IMR-90 (cell line): ENCODE measurements at regions not wholly inside any gene's neighbourhood (a gene's known extent, or its start where the extent isn't known, plus 50 kb on each side); places are given as distances from the start of the nearest gene placed in this dataset.

Experiments
- ATAC-seq: fragments of 200-7000 bp; cut with Tn5 transposase; 2 replicates; pipeline ENCODE4 v1.9.1; 2020; ENCODE audit warnings: low read depth, mild to moderate bottlenecking, moderate library complexity
- BruUV-seq: library from RNA; stranded (reverse); fragments of 400-500 nt; replicated peaks from 2 replicates; lab custom pipeline; 2021; lab: Mats Ljungman, UMichigan
- CTCF ChIA-PET: fragments of 300-600 bp; formaldehyde crosslinking; extraction: SDS; loops from one replicate; lab custom pipeline; 2021; ENCODE audit warnings: antibody characterized with exemption; lab: Yijun Ruan, JAX
- POLR2A ChIA-PET: fragments of 300-600 bp; sonication (Branson Sonifier 250); formaldehyde crosslinking; loops from one replicate; lab custom pipeline; 2022; ENCODE audit warnings: antibody characterized with exemption; ENCODE audit not compliant: unreplicated experiment; lab: Charles Lee
- DNase-seq: peaks from one replicate; pipeline ENCODE4 v3.0.0; 2013
- H2AFZ ChIP-seq: replicated peaks from 2 replicates; pipeline ENCODE3; 2013; ENCODE audit warnings: low read length, mild to moderate bottlenecking; ENCODE audit not compliant: poor library complexity
- H2AK5ac ChIP-seq: 2 replicates; pipeline ENCODE4 v1.6.1; 2013; ENCODE audit warnings: low read depth, low read length, inconsistent platforms
- H2AK9ac ChIP-seq: replicated peaks from 2 replicates; pipeline ENCODE3; 2013; ENCODE audit warnings: mild to moderate bottlenecking, low read depth, low read length, moderate library complexity; ENCODE audit not compliant: poor library complexity
- H2BK120ac ChIP-seq: 2 replicates; pipeline ENCODE4 v1.6.1; 2013; ENCODE audit warnings: low read depth, low read length, inconsistent platforms
- H2BK15ac ChIP-seq: 3 replicates; pipeline ENCODE4 v1.6.1; 2013; ENCODE audit warnings: low read depth, low read length, inconsistent platforms
- H2BK20ac ChIP-seq: 2 replicates; pipeline ENCODE4 v1.6.1; 2013; ENCODE audit warnings: low read depth, mild to moderate bottlenecking, inconsistent platforms, low read length, moderate library complexity
- H2BK5ac ChIP-seq: 2 replicates; pipeline ENCODE4 v1.6.1; 2013; ENCODE audit warnings: mild to moderate bottlenecking, low read depth, low read length, inconsistent platforms; ENCODE audit not compliant: poor library complexity, severe bottlenecking
- H3K14ac ChIP-seq: replicated peaks from 2 replicates; pipeline ENCODE4 v1.6.1; 2013; ENCODE audit warnings: low read depth, low read length, inconsistent platforms
- H3K18ac ChIP-seq: 2 replicates; pipeline ENCODE4 v1.6.1; 2013; ENCODE audit warnings: low read depth, low read length, control low read depth
- H3K23ac ChIP-seq: 2 replicates; pipeline ENCODE4 v1.6.1; 2013; ENCODE audit warnings: low read depth, low read length, inconsistent platforms
- H3K27ac ChIP-seq: 2 replicates; pipeline ENCODE4 v1.5.1; 2013; ENCODE audit warnings: mild to moderate bottlenecking, control low read depth, low read length; ENCODE audit not compliant: insufficient read depth
- H3K27me3 ChIP-seq: 2 replicates; pipeline ENCODE4 v1.6.1; 2013; ENCODE audit warnings: low read length; ENCODE audit not compliant: control insufficient read depth, insufficient read depth
- H3K36me3 ChIP-seq: 2 replicates; pipeline ENCODE4 v1.6.1; 2013; ENCODE audit warnings: low read length, mixed read lengths; ENCODE audit not compliant: control insufficient read depth, insufficient read depth
- H3K4ac ChIP-seq: 2 replicates; pipeline ENCODE4 v1.6.1; 2013; ENCODE audit warnings: low read depth, low read length, inconsistent platforms
- H3K4me1 ChIP-seq: 2 replicates; pipeline ENCODE4 v1.6.1; 2013; ENCODE audit warnings: low read length, mixed read lengths; ENCODE audit not compliant: control insufficient read depth, insufficient read depth
- H3K4me2 ChIP-seq: 2 replicates; pipeline ENCODE4 v1.6.1; 2013; ENCODE audit warnings: low read depth, mild to moderate bottlenecking, control low read depth, low read length, moderate library complexity
- H3K4me3 ChIP-seq: 2 replicates; pipeline ENCODE4 v1.5.1; 2013; ENCODE audit warnings: low read depth, mild to moderate bottlenecking, control low read depth, low read length, moderate library complexity; ENCODE audit not compliant: insufficient read depth
- H3K56ac ChIP-seq: 2 replicates; pipeline ENCODE4 v1.6.1; 2013; ENCODE audit warnings: low read length, inconsistent platforms; ENCODE audit not compliant: insufficient read depth; ENCODE audit errors: extremely low read depth
- H3K79me1 ChIP-seq, 2 experiments: 2 replicates each; pipeline ENCODE4 v1.6.1; 2013; ENCODE audit warnings: low read length in 2 of 2, inconsistent platforms in 1 of 2, low read depth in 1 of 2
- H3K9ac ChIP-seq: 2 replicates; pipeline ENCODE4 v1.6.1; 2013; ENCODE audit warnings: low read depth, low read length, control low read depth
- H3K9me1 ChIP-seq: 2 replicates; pipeline ENCODE4 v1.6.1; 2013; ENCODE audit warnings: low read length, inconsistent platforms; ENCODE audit not compliant: insufficient read depth
- H3K9me3 ChIP-seq: 2 replicates; pipeline ENCODE4 v1.6.1; 2013; ENCODE audit warnings: low read length; ENCODE audit not compliant: control insufficient read depth, insufficient read depth
- H4K20me1 ChIP-seq: 2 replicates; pipeline ENCODE4 v1.6.1; 2013; ENCODE audit warnings: low read length, inconsistent platforms; ENCODE audit not compliant: insufficient read depth
- H4K5ac ChIP-seq: 2 replicates; pipeline ENCODE4 v1.6.1; 2013; ENCODE audit warnings: mild to moderate bottlenecking, low read depth, low read length, control low read depth
- H4K8ac ChIP-seq, 2 experiments: 2 replicates each; pipeline ENCODE4 v1.6.1; 2013; ENCODE audit warnings: low read depth in 2 of 2, low read length in 2 of 2, control low read depth in 1 of 2, inconsistent platforms in 1 of 2
- H4K91ac ChIP-seq: 2 replicates; pipeline ENCODE4 v1.6.1; 2013; ENCODE audit warnings: low read depth, low read length, inconsistent platforms; ENCODE audit not compliant: insufficient read depth
- BHLHE40 ChIP-seq: fragments of 150-350 bp; IDR thresholded peaks from 2 replicates; pipeline ENCODE4 v1.6.1; 2016; ENCODE audit warnings: mild to moderate bottlenecking, low read depth, low read length
- CEBPB ChIP-seq: IDR thresholded peaks from 2 replicates; pipeline ENCODE4 v1.6.1; 2012; ENCODE audit warnings: low read depth, low read length, improper control_type of control experiment
- CHD1 ChIP-seq: IDR thresholded peaks from 2 replicates; pipeline ENCODE4 v1.6.1; 2012; ENCODE audit warnings: low read depth, low read length, improper control_type of control experiment
- FOS ChIP-seq: fragments of 150-350 bp; IDR thresholded peaks from 2 replicates; pipeline ENCODE4 v1.6.1; 2016; ENCODE audit warnings: low read depth, low read length
- MAFK ChIP-seq: IDR thresholded peaks from 2 replicates; pipeline ENCODE4 v1.6.1; 2012; ENCODE audit warnings: low read depth, low read length, improper control_type of control experiment
- MAZ ChIP-seq: IDR thresholded peaks from 2 replicates; pipeline ENCODE4 v1.6.1; 2012; ENCODE audit warnings: low read depth, mild to moderate bottlenecking, low read length, improper control_type of control experiment, moderate library complexity, borderline replicate concordance
- MXI1 ChIP-seq: IDR thresholded peaks from 2 replicates; pipeline ENCODE4 v1.6.1; 2012; ENCODE audit warnings: low read depth, mild to moderate bottlenecking, low read length, moderate library complexity, borderline replicate concordance
- NFE2L2 ChIP-seq: fragments of 150-350 bp; IDR thresholded peaks from 2 replicates; pipeline ENCODE4 v1.6.1; 2016; ENCODE audit warnings: low read depth, mild to moderate bottlenecking, low read length
- POLR2A ChIP-seq: IDR thresholded peaks from 2 replicates; pipeline ENCODE4 v1.6.1; 2012; ENCODE audit warnings: mild to moderate bottlenecking, low read depth, low read length
- RAD21 ChIP-seq: IDR thresholded peaks from 2 replicates; pipeline ENCODE4 v1.6.1; 2012; ENCODE audit warnings: low read length, improper control_type of control experiment
- RCOR1 ChIP-seq: IDR thresholded peaks from 2 replicates; pipeline ENCODE4 v1.6.1; 2012; ENCODE audit warnings: mild to moderate bottlenecking, low read length, improper control_type of control experiment; ENCODE audit not compliant: insufficient replicate concordance
- RFX5 ChIP-seq: IDR thresholded peaks from 2 replicates; pipeline ENCODE4 v1.8.0; 2012; ENCODE audit warnings: low read depth, mild to moderate bottlenecking, low read length, moderate library complexity
- SMC3 ChIP-seq: fragments of 150-350 bp; IDR thresholded peaks from 2 replicates; pipeline ENCODE4 v1.6.1; 2016; ENCODE audit warnings: low read depth, mild to moderate bottlenecking, antibody characterized with exemption, low read length, moderate library complexity
- USF2 ChIP-seq: fragments of 150-350 bp; IDR thresholded peaks from 2 replicates; pipeline ENCODE4 v1.6.1; 2017; ENCODE audit warnings: mild to moderate bottlenecking, antibody characterized with exemption, low read length, low read depth
- WGBS, 2 experiments: methylation state at CpG; one replicate each; pipeline versions ENCODE4 v1.1.5 to v1.1.7; 2013; ENCODE audit warnings: missing lambda C conversion rate in 2 of 2; ENCODE audit not compliant: insufficient read length in 1 of 2; ENCODE audit errors: extremely low coverage in 2 of 2; 5-methylcytosine and 5-hydroxymethylcytosine counted together
- dilution Hi-C: fragments of 300-500 bp; cut with HindIII; formaldehyde crosslinking; loops from one replicate; pipeline ENCODE4 v1.14.3; 2018; ENCODE audit warnings: low sequenced_read_pairs; ENCODE audit not compliant: unreplicated experiment
- in situ Hi-C: fragments of 300-500 bp; cut with MboI; formaldehyde crosslinking; loops from 3 replicates; pipeline ENCODE4 v1.14.3; 2019; ENCODE audit warnings: low sequenced_read_pairs, inconsistent platforms, mixed read lengths
- intact Hi-C: fragments of 100-400 bp; cut with micrococcal nuclease; formaldehyde crosslinking; loops from 2 replicates; pipeline ENCODE4 v1.10.0; 2022
- TF ChIP-seq, protein P1 (sequence below): conservative IDR thresholded peaks from 2 replicates; pipeline ENCODE4 v1.5.1; 2012; ENCODE audit warnings: mild to moderate bottlenecking, low read depth, low read length, improper control_type of control experiment
- TF ChIP-seq, protein P2 (sequence below): fragments of 150-350 bp; IDR thresholded peaks from 2 replicates; pipeline ENCODE4 v1.6.1; 2016; ENCODE audit warnings: low read depth, mild to moderate bottlenecking, low read length, moderate library complexity, borderline replicate concordance

GRCh38 chr11:106565326-106565725 is 452.9 kb downstream of the GUCY1A2 start:
- H3K4me3 ChIP-seq: no peak overlapping the region

More at GRCh38 chr11:106565326-106565725, 452.9 kb downstream of the GUCY1A2 start:
- BruUV-seq: no TSS peak
- no peak overlapping the region for H3K18ac ChIP-seq
- no peak for TF ChIP-seq SMC3
- TF ChIP-seq, protein P1, sequence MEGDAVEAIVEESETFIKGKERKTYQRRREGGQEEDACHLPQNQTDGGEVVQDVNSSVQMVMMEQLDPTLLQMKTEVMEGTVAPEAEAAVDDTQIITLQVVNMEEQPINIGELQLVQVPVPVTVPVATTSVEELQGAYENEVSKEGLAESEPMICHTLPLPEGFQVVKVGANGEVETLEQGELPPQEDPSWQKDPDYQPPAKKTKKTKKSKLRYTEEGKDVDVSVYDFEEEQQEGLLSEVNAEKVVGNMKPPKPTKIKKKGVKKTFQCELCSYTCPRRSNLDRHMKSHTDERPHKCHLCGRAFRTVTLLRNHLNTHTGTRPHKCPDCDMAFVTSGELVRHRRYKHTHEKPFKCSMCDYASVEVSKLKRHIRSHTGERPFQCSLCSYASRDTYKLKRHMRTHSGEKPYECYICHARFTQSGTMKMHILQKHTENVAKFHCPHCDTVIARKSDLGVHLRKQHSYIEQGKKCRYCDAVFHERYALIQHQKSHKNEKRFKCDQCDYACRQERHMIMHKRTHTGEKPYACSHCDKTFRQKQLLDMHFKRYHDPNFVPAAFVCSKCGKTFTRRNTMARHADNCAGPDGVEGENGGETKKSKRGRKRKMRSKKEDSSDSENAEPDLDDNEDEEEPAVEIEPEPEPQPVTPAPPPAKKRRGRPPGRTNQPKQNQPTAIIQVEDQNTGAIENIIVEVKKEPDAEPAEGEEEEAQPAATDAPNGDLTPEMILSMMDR: no peak
- no peak for TF ChIP-seq NFE2L2
- no peak for TF ChIP-seq CHD1
- no peak for TF ChIP-seq USF2
- no peak for TF ChIP-seq CEBPB
- TF ChIP-seq MXI1: no peak
- no peak for TF ChIP-seq BHLHE40
- TF ChIP-seq RFX5: no peak
- TF ChIP-seq RAD21: no peak
- no peak for TF ChIP-seq MAFK
- no peak for TF ChIP-seq POLR2A
- TF ChIP-seq MAZ: no peak
- TF ChIP-seq FOS: no peak
- TF ChIP-seq, protein P2, sequence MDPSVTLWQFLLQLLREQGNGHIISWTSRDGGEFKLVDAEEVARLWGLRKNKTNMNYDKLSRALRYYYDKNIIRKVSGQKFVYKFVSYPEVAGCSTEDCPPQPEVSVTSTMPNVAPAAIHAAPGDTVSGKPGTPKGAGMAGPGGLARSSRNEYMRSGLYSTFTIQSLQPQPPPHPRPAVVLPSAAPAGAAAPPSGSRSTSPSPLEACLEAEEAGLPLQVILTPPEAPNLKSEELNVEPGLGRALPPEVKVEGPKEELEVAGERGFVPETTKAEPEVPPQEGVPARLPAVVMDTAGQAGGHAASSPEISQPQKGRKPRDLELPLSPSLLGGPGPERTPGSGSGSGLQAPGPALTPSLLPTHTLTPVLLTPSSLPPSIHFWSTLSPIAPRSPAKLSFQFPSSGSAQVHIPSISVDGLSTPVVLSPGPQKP: no peak
- no peak for TF ChIP-seq RCOR1
- H2AK9ac ChIP-seq: no peak overlapping the region
- H3K4me2 ChIP-seq: no peak overlapping the region
- no peak overlapping the region for H3K56ac ChIP-seq
- H2BK15ac ChIP-seq: no peak overlapping the region
- no peaks in the 10 kb centered on the region for H3K4me1 ChIP-seq
- H2BK5ac ChIP-seq: no peak overlapping the region
- no peak overlapping the region for H4K91ac ChIP-seq
- no peak overlapping the region for H2BK120ac ChIP-seq
- no peak overlapping the region for H2BK20ac ChIP-seq
- H2AK5ac ChIP-seq: no peak overlapping the region
- no peak overlapping the region for H4K5ac ChIP-seq
- no peaks in the 10 kb centered on the region for H3K9me1 ChIP-seq
- no peak for DNase-seq
- H3K36me3 ChIP-seq: no peaks in the 10 kb centered on the region
- H3K23ac ChIP-seq: no peak overlapping the region
- ChIA-PET POLR2A (no interaction called here), CTCF (interaction anchor here (0.6 kb wide), 1 partner anchor 246 kb away, joined by 7 read pairs; no protein-coding TSS in a partner anchor)
- no CpG with 5 or more reads among the region's 2 CpGs for WGBS, 2 experiments
- dilution Hi-C loops (no loop called here), intact Hi-C loops (no loop called here), in situ Hi-C loops (no loop called here)
- no peaks in the 10 kb centered on the region for H3K27me3 ChIP-seq
- H3K14ac ChIP-seq: no peak overlapping the region
- H3K79me1 ChIP-seq: no peaks in the 10 kb centered on the region
- no peak overlapping the region for H2AFZ ChIP-seq
- H3K9me3 ChIP-seq: no peaks in the 10 kb centered on the region
- H4K8ac ChIP-seq: no peak overlapping the region
- no peak overlapping the region for H3K4ac ChIP-seq
- no peaks in the 10 kb centered on the region for H4K20me1 ChIP-seq
- no peak overlapping the region for H3K27ac ChIP-seq
- no peak for ATAC-seq
- H3K9ac ChIP-seq: no peak overlapping the region
